Ovary (tissue), 7 donors: ENCODE measurements at regions not wholly inside any gene's neighbourhood (a gene's known extent, or its start where the extent isn't known, plus 50 kb on each side); places are given as distances from the start of the nearest gene placed in this dataset.

ENCODE experiments used
- DNase-seq, 5 donors: peaks; one replicate each; pipeline ENCODE4 v3.0.0-alpha.2; 2019 to 2020
- H3K27ac ChIP-seq, 2 donors: fragments of 200-600 bp; one replicate each; pipeline versions ENCODE4 v1.5.1 to v1.8.0; 2019 to 2022
- H3K27me3 ChIP-seq: fragments of 200-600 bp; one replicate; pipeline ENCODE4 v1.8.0; 2022
- H3K36me3 ChIP-seq: fragments of 200-600 bp; sonication (generic); one replicate; pipeline ENCODE4 v1.5.1; 2019
- H3K4me1 ChIP-seq: one replicate; pipeline ENCODE4 v1.8.1; 2013; ENCODE audit warnings: mild to moderate bottlenecking, moderate library complexity; ENCODE audit not compliant: insufficient read depth
- H3K4me3 ChIP-seq: fragments of 200-600 bp; sonication (generic); one replicate; pipeline ENCODE4 v1.5.1; 2017
- H3K9me3 ChIP-seq, 2 donors: fragments of 200-600 bp in 1 of 2; sonication (generic) in 1 of 2; one replicate each; pipeline versions ENCODE4 v1.5.1 to v1.8.1; 2013 to 2019; ENCODE audit warnings: mild to moderate bottlenecking in 1 of 2, moderate library complexity in 1 of 2
- CTCF ChIP-seq, 3 donors: fragments of 450-650 bp in 2 of 3; fragments of 200-600 bp in 1 of 3; IDR thresholded peaks; one replicate each; pipeline versions ENCODE4 v1.5.1 to v1.8.0; 2016 to 2022; ENCODE audit warnings: antibody characterized with exemption in 3 of 3, mild to moderate bottlenecking in 1 of 3
- EP300 ChIP-seq: sonication (generic); formaldehyde crosslinking; IDR thresholded peaks from one replicate; pipeline ENCODE4 v1.6.1; 2017; ENCODE audit warnings: antibody characterized with exemption
- POLR2A ChIP-seq: fragments of 450-650 bp; IDR thresholded peaks from one replicate; pipeline ENCODE4 v1.6.1; 2017; ENCODE audit warnings: antibody characterized with exemption, mild to moderate bottlenecking, moderate library complexity
- WGBS, 3 donors: extraction: QIAGEN DNeasy Blood & Tissue Kit in 1 of 3; methylation state at CpG; one replicate each; pipeline versions ENCODE4 v1.1.5 to v1.1.7; 2013 to 2017; 5-methylcytosine and 5-hydroxymethylcytosine counted together
- intact Hi-C, 4 donors: fragments of 100-400 bp; cut with DNase I; formaldehyde crosslinking; loops; one replicate each; pipeline versions ENCODE4 v1.11.0 to v1.15.1; 2022 to 2023
- donor health status: DM: no; HTN: no; CAD: no; lungs with moderate emphysema.
- donor health status: DM: no; HTN: no; CAD: no.
- donor health status: Bipolar disorder and iron deficiency.
- donor health status: DM: no; HTN: no; CAD: no.
- donor health status: DM: yes; HTN: yes; CAD: no.

- H3K4me3 ChIP-seq = no peak overlapping the region
- no peak for DNase-seq
- intact Hi-C loops = no loop called here
- H3K27me3 ChIP-seq = no peaks in the 10 kb centered on the region
- no peaks in the 10 kb centered on the region for H3K4me1 ChIP-seq
- no peak overlapping the region for H3K27ac ChIP-seq
- TF ChIP-seq POLR2A = no peak
- TF ChIP-seq EP300 = no peak
- no peak for TF ChIP-seq CTCF (IDR thresholded peaks at IDR 0.05)
- 57 to 86% (median 70%) methylated on average over 3 of the region's 3 CpGs for WGBS, 3 donors
- H3K36me3 ChIP-seq = no peaks in the 10 kb centered on the region
- H3K9me3 ChIP-seq = no peaks in the 10 kb centered on the region
Observed at GRCh38 chr5:99141534-99142128, 212.8 kb upstream of the CHD1 start.

DNA sequence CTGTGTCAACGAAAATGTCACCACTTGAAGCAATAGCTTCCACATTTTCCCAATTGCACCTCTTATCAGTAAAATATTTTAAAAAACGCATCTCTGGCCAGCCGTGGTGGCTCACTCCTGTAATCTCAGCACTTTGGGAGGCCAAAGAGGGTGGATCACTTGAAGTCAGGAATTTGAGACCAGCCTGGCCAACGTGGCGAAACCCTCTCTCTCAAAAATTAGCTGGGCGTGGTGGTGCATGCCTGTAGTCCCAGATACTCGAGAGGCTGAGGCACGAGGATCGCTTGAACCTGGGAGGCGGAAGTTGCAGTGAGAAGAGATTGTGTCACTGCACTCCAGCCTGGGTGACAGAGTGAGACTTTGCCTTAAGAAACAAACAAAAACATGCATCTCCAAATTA, 210.1 kb upstream of the CHD1 start:
- Histone ChIP-seq H3K36me3 (no peaks in the 10 kb centered on the region), H3K4me3 (no peak overlapping the region), H3K27me3 (no peaks in the 10 kb centered on the region), H3K9me3 (no peaks in the 10 kb centered on the region), H3K4me1 (no peaks in the 10 kb centered on the region), H3K27ac (no peak overlapping the region)
- intact Hi-C loops = no loop called here
- DNase-seq = no peak
- TF ChIP-seq EP300 (no peak), CTCF (IDR thresholded peaks at IDR 0.05) (no peak), POLR2A (no peak)
- WGBS, 3 donors = 73 to 82% (median 74%) methylated on average over 10 of the region's 10 CpGs

DNA sequence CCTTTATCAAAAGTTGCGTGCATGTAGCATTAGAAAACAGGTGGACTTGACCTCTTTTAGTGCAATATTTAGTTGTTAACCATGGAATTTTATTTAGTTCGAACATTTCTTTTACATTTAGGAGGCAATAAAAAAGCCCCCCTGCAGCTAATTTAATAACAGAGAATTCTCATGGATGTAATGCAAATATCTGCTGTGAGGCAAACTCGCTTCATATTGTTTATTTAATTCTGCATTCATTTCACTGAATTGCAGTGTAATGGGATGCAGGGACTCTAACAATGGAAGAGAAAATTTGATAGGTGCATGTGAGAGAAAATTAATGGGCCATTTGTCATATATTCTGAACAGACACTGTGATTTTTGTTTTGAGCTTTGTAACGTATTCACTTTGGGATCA, 205.1 kb upstream of the CHD1 start:
- DNase-seq = no peak
- no peak for TF ChIP-seq POLR2A
- TF ChIP-seq CTCF (IDR thresholded peaks at IDR 0.05) = no peak
- no peak for TF ChIP-seq EP300
- no peaks in the 10 kb centered on the region for H3K27me3 ChIP-seq
- H3K4me1 ChIP-seq = no peaks in the 10 kb centered on the region
- H3K4me3 ChIP-seq = no peak overlapping the region
- no peaks in the 10 kb centered on the region for H3K9me3 ChIP-seq
- H3K36me3 ChIP-seq = no peaks in the 10 kb centered on the region
- H3K27ac ChIP-seq = no peak overlapping the region
- intact Hi-C loops = loop anchor here in 1 of 4 donors (5.0 kb wide), 1 partner anchor 1417 kb away; no protein-coding TSS in a partner anchor
- WGBS, 3 donors = 80 to 85% (median 81%) methylated on average over 4 of the region's 4 CpGs

DNA sequence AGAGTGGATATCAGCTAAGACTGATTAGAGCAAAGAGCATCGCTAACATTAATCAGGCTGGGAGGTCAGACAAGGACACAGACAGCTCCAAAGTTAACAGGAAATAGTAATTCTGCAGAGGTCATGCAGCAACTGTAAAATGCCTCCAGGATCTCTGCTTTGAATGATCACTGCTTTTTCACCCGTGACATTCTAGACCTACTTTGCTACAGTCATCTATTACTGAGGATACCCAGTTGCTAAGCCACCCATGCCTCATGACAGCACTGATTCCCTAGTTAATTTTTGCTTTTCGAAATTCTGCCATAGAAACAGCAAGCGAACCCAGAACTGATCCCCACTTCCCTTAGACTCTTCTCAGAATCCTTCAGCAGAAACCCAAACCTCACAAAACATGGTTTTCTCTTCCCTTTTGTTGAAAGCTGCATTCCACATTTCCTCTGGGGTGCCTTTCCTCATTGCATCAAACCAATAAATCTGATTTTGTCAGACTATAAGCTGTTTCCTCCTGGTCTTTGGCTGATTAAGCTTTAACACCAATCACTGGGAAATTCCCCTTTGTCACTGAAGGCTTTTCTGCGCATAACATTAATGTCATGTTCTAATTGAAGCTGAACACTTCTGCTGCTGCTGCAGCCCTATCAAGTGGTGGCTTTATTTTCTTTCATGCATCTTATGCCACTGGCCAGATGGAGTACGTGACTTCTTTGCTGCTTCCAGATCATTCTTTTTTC, 201.1 kb upstream of the CHD1 start:
- TF ChIP-seq CTCF (IDR thresholded peaks at IDR 0.05) (no peak), EP300 (no peak), POLR2A (no peak)
- WGBS, 3 donors = 50 to 57% (median 52%) methylated on average over 6 of the region's 6 CpGs
- Histone ChIP-seq H3K4me1 (no peaks in the 10 kb centered on the region), H3K27me3 (no peaks in the 10 kb centered on the region), H3K36me3 (no peaks in the 10 kb centered on the region), H3K27ac (no peak overlapping the region), H3K9me3 (no peaks in the 10 kb centered on the region), H3K4me3 (no peak overlapping the region)
- DNase-seq = no peak
- intact Hi-C loops = loop anchor here in 1 of 4 donors (5.0 kb wide), 1 partner anchor 1413 kb away; no protein-coding TSS in a partner anchor
